Muscle of leg (tissue), 3 donors: ENCODE measurements at regions not wholly inside any gene's neighbourhood (a gene's known extent, or its start where the extent isn't known, plus 50 kb on each side); places are given as distances from the start of the nearest gene placed in this dataset.

ENCODE experiments used
- DNase-seq: peaks from one replicate; pipeline ENCODE4 v3.0.0; 2013
- H3K27ac ChIP-seq: one replicate; pipeline ENCODE4 v1.5.1; 2013; ENCODE audit warnings: mild to moderate bottlenecking, low read length, control low read depth
- H3K27me3 ChIP-seq: one replicate; pipeline ENCODE4 v1.6.1; 2013; ENCODE audit warnings: low read length; ENCODE audit not compliant: control insufficient read depth, insufficient read depth
- H3K36me3 ChIP-seq: one replicate; pipeline ENCODE4 v1.6.1; 2013; ENCODE audit warnings: low read length; ENCODE audit not compliant: control insufficient read depth, insufficient read depth
- H3K4me1 ChIP-seq: one replicate; pipeline ENCODE4 v1.6.1; 2013; ENCODE audit warnings: low read length; ENCODE audit not compliant: control insufficient read depth, insufficient read depth
- H3K4me3 ChIP-seq: one replicate; pipeline ENCODE4 v1.5.1; 2013; ENCODE audit warnings: low read length, control low read depth
- H3K9me3 ChIP-seq: replicated peaks from 2 replicates; pipeline ENCODE4 v1.6.1; 2013; ENCODE audit warnings: low read depth, low read length; ENCODE audit not compliant: control insufficient read depth
- WGBS: methylation state at CpG from one replicate; pipeline ENCODE4 v1.1.5; 2013; ENCODE audit warnings: missing lambda C conversion rate; ENCODE audit not compliant: insufficient coverage; 5-methylcytosine and 5-hydroxymethylcytosine counted together

DNA sequence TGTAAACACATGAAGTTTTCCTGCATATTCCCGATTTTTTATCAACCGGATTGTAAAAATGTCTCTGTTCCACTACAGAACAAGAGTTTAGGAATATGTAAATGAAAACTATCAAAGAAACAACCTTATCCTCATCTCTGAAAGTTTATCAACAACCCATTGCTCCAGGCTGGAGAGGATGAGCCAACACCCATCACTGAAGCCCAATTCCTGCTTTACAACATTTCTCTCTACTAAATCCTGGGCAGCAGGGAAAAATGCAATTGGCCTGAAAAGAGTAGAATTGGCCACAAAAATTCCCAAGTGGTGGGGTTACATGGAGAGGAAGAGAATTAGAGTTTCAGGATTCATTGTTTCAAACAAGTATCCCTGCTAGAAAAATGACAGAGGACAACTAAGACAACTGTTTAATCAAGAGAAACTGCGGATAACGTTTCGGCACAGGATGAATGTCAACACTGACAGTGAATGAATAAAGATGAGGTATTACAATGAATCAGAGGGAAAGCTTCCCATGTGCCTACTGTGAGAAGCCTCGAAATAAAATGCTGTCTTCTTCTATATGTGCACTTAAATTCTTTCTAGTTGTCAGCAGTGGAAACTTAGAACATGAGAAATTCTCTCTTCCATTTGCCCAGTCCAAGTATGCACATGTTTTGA, 317.3 kb upstream of the ANO3 start:
- no peak overlapping the region for H3K4me3 ChIP-seq
- no peak overlapping the region for H3K27ac ChIP-seq
- no peaks in the 10 kb centered on the region for H3K4me1 ChIP-seq
- no peaks in the 10 kb centered on the region for H3K27me3 ChIP-seq
- no peaks in the 10 kb centered on the region for H3K9me3 ChIP-seq
- no peak for DNase-seq
- H3K36me3 ChIP-seq: no peaks in the 10 kb centered on the region
- no CpG with 5 or more reads among the region's 6 CpGs for WGBS

- Histone ChIP-seq H3K36me3 (no peaks in the 10 kb centered on the region), H3K4me3 (no peak overlapping the region), H3K9me3 (no peaks in the 10 kb centered on the region), H3K27ac (no peak overlapping the region), H3K4me1 (no peaks in the 10 kb centered on the region), H3K27me3 (no peaks in the 10 kb centered on the region)
- no CpG with 5 or more reads among the region's 1 CpG for WGBS
- DNase-seq: no peak
These were observed 314.5 kb upstream of the ANO3 start for GRCh38 chr11:26017322-26017860.

DNA sequence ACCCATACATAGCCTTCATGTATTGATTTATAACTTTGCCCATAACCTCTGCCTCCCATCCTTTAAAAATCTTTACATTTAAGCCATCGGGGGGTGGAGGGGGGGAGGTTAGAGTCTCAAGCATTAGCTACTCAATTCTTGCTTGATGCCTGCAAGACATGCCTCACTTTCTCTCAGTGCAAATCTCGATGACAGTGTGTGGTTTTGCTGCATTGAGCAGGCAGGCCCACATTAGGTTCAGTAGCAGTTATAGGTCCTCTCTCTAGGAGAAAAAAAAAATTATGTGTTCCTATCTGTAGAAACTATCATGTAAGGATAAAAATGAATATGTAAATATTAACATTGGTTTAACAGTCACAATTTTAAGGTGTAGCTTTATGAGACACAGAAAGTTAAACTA, 314.0 kb upstream of the ANO3 start:
- no CpG with 5 or more reads among the region's 2 CpGs for WGBS
- DNase-seq: no peak
- Histone ChIP-seq H3K27ac (no peak overlapping the region), H3K9me3 (no peaks in the 10 kb centered on the region), H3K27me3 (no peaks in the 10 kb centered on the region), H3K4me1 (no peaks in the 10 kb centered on the region), H3K36me3 (no peaks in the 10 kb centered on the region), H3K4me3 (no peak overlapping the region)

DNA sequence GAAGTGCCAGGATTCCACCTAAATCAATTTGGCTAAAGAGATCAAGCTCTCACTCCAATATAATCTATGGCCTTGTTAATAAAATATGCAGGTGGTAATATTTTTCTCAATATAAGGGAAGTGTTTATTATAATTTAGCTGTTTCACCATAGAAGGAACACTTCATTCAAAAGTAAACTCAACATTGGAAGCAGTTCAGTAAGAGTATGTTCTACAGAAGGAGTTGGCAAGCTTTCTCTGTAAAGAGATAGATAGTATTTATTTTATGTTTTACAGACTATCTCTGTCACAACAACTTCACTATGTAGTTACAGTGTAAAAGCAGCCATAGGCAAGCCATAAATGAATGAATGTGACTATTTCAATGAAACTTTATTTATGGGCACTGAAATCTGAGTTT, 313.6 kb upstream of the ANO3 start:
- H3K27me3 ChIP-seq: no peaks in the 10 kb centered on the region
- no peak overlapping the region for H3K4me3 ChIP-seq
- no peaks in the 10 kb centered on the region for H3K36me3 ChIP-seq
- H3K9me3 ChIP-seq: no peaks in the 10 kb centered on the region
- DNase-seq: peak; percentile 46
- H3K4me1 ChIP-seq: no peaks in the 10 kb centered on the region
- no peak overlapping the region for H3K27ac ChIP-seq

GRCh38 chr11:26019386-26019785, 312.5 kb upstream of the ANO3 start:
- H3K9me3 ChIP-seq: no peaks in the 10 kb centered on the region
- DNase-seq: no peak
- H3K36me3 ChIP-seq: no peaks in the 10 kb centered on the region
- no peak overlapping the region for H3K27ac ChIP-seq
- no peak overlapping the region for H3K4me3 ChIP-seq
- no CpG with 5 or more reads among the region's 3 CpGs for WGBS
- H3K4me1 ChIP-seq: no peaks in the 10 kb centered on the region
- no peaks in the 10 kb centered on the region for H3K27me3 ChIP-seq

- no peak overlapping the region for H3K27ac ChIP-seq
- no peaks in the 10 kb centered on the region for H3K27me3 ChIP-seq
- no CpG with 5 or more reads among the region's 1 CpG for WGBS
- H3K36me3 ChIP-seq: no peaks in the 10 kb centered on the region
- no peak overlapping the region for H3K4me3 ChIP-seq
- no peaks in the 10 kb centered on the region for H3K9me3 ChIP-seq
- no peak for DNase-seq
- no peaks in the 10 kb centered on the region for H3K4me1 ChIP-seq
These were observed 310.9 kb upstream of the ANO3 start for GRCh38 chr11:26021017-26021416.

GRCh38 chr11:26023057-26023456, 308.9 kb upstream of the ANO3 start:
- no CpG with 5 or more reads among the region's 2 CpGs for WGBS
- Histone ChIP-seq H3K36me3 (no peaks in the 10 kb centered on the region), H3K9me3 (no peaks in the 10 kb centered on the region), H3K27me3 (no peaks in the 10 kb centered on the region), H3K27ac (no peak overlapping the region), H3K4me3 (no peak overlapping the region), H3K4me1 (no peaks in the 10 kb centered on the region)
- DNase-seq: no peak

- no peaks in the 10 kb centered on the region for H3K4me1 ChIP-seq
- no peaks in the 10 kb centered on the region for H3K9me3 ChIP-seq
- no CpG with 5 or more reads among the region's 2 CpGs for WGBS
- DNase-seq: peak; percentile 50
- no peak overlapping the region for H3K27ac ChIP-seq
- no peaks in the 10 kb centered on the region for H3K27me3 ChIP-seq
- H3K36me3 ChIP-seq: no peaks in the 10 kb centered on the region
- no peak overlapping the region for H3K4me3 ChIP-seq
These were observed 306.3 kb upstream of the ANO3 start for GRCh38 chr11:26025676-26026075.

DNA sequence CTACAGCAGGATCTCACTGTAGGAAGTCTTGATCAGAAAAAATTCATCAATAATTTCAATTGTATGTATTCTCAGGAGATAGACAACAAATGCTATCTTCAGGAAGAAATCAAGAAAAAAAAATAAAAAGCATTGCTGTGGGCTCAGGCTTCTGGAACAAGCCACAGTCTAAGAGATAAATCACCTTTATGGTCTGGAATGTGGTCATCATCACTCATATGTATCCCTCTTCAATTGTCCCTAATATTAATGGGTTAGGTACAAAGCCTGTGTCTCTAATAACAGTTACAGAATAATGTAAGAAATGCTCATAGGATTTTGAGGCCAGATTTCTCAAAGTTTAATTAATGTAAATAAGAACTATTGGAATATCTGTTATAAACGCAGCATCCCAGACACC, 305.9 kb upstream of the ANO3 start:
- peak; percentile 22 for DNase-seq
- Histone ChIP-seq H3K36me3 (no peaks in the 10 kb centered on the region), H3K9me3 (no peaks in the 10 kb centered on the region), H3K4me3 (no peak overlapping the region), H3K27me3 (no peaks in the 10 kb centered on the region), H3K4me1 (no peaks in the 10 kb centered on the region), H3K27ac (no peak overlapping the region)
- WGBS: no CpG with 5 or more reads among the region's 1 CpG

GRCh38 chr11:26027887-26028286, 304.0 kb upstream of the ANO3 start:
- Histone ChIP-seq H3K36me3 (no peaks in the 10 kb centered on the region), H3K9me3 (no peaks in the 10 kb centered on the region), H3K4me1 (no peaks in the 10 kb centered on the region), H3K4me3 (no peak overlapping the region), H3K27me3 (no peaks in the 10 kb centered on the region), H3K27ac (no peak overlapping the region)
- no peak for DNase-seq

GRCh38 chr11:26028393-26028911, 303.5 kb upstream of the ANO3 start:
- DNase-seq: no peak
- Histone ChIP-seq H3K9me3 (no peaks in the 10 kb centered on the region), H3K4me3 (no peak overlapping the region), H3K27me3 (no peaks in the 10 kb centered on the region), H3K27ac (no peak overlapping the region), H3K4me1 (no peaks in the 10 kb centered on the region), H3K36me3 (no peaks in the 10 kb centered on the region)
- no CpG with 5 or more reads among the region's 2 CpGs for WGBS
